ENCODE measurements at regions not wholly inside any gene's neighbourhood (a gene's known extent, or its start where the extent isn't known, plus 50 kb on each side); places are given as distances from the start of the nearest gene placed in this dataset.
"Not testable (repeated sequence)": the region's sequence is repeated elsewhere in the genome, so short reads cannot be mapped to it uniquely, and the experiment has no call there.

DNA sequence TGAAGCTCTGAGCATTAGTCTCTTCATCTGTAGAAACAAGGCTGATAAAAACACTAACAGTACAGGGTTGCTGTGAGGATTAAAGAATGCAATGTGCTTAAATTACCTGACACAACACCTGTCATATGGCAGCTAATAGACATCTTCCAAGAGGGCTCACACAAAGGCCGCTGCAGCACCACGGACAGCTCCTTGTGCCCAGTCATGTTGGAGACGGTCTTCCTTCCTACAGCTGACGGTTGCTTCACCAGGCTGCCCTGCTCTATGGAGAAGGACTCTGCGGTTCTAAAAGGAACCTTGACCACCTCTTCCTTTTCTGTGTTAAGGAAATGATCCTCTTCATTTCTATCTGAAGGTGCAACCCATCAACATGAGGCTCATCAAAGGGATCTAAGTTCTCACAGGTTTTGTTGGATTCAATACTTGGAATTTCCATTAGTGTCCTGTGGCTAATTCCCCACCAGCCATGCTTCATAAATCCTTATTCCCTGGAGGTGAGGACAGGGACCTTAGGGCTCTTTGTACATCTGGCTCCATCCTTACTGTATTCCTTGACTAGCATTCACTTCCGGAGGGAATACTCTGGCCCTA lies 138.9 kb upstream of the CES5A start:
- DNase-seq (ENCODE audit: low read depth), result no peak

GRCh38 chr16:56012482-56012811 lies 137.3 kb upstream of the CES5A start:
- no peak for DNase-seq (ENCODE audit: low read depth)

- no peak for DNase-seq (ENCODE audit: low read depth)
These were observed 136.8 kb upstream of the CES5A start for GRCh38 chr16:56011808-56012481.

DNA sequence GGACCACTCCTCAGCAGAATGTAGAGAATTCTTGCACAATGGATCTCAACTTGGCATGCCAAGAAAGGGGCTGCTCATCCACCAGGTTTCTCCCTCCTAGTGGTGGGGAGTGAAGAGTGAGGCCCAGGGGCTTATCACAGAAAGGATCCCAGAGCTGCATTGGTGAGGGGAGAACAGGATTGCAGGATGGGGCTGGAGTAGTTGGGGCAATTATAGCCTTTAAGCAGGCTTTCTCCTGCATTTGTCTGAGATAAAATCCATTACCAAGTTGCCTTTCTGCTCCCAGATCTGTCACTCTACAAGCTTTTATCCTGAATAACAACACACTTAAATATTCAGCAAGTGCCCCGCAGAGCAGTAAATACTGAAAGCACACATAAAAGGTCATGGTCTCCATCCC lies 130.8 kb upstream of the CES5A start:
- DNase-seq (ENCODE audit: low read depth), result no peak

- DNase-seq (ENCODE audit: low read depth), result no peak
These were observed 124.5 kb upstream of the CES5A start for GRCh38 chr16:55999683-56000082.

DNA sequence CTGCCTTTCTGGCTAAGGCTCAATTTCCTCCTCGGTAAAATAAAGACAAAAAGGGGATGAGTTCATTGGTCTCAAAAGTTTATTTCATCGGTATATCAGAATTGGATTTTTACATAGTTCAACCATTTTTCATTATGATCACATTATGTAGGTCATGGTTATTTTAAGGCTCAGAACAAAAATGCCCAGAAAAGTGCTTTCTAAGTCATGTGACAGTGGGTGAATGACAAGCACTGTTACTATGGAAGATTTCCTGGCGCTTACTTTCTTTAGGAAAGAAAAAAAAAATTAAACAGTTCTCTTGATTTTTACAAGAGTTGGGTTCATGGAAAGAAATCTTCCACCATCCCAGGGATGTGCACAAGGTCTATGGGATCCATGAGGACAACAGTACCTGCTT lies 117.9 kb upstream of the CES5A start:
- DNase-seq (ENCODE audit: low read depth), result no peak

- DNase-seq (ENCODE audit: low read depth), result no peak
These were observed 117.4 kb upstream of the CES5A start for GRCh38 chr16:55992551-55992950.

- DNase-seq (ENCODE audit: low read depth), result no peak
These were observed 116.7 kb upstream of the CES5A start for GRCh38 chr16:55991843-55992242.

DNA sequence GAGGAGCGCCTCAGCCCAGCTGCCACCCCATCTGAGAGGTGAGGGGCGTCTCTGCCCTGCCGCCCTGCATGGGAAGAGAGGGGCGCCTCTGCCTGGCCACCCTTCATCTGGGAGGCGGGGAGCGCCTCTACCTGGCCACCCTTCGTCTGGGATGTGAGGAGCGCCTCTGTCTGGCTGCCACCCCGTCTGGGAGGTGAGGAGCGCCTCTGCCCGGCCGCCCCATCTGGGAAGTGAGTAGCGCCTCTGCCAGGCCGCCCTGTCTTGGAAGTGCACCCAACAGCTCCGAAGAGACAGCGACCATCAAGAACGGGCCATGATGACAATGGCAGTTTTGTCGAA lies 114.4 kb upstream of the CES5A start:
- no peak for DNase-seq (ENCODE audit: low read depth)

- DNase-seq (ENCODE audit: low read depth), result not testable (repeated sequence)
These were observed 113.8 kb upstream of the CES5A start for GRCh38 chr16:55988850-55989568.

DNA sequence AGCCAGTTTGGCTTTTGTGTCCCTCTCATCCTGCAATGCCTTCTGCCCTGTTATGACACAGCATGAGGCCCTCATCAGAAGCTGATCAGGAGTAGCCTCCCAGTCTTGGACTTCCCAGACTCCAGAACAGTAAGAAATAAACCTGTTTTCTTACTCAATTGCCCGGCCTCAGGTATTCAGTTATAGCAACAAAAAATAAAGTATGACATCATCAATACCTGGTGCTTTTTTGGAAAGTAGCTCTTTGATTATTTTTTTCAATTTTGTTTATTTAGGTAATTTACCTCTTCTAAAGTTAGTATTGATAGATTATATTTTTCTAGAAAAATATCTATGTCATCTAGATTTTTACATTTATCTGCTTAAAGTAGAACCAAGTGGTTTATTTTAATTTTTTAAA lies 112.8 kb upstream of the CES5A start:
- DNase-seq (ENCODE audit: low read depth), result no peak

DNA sequence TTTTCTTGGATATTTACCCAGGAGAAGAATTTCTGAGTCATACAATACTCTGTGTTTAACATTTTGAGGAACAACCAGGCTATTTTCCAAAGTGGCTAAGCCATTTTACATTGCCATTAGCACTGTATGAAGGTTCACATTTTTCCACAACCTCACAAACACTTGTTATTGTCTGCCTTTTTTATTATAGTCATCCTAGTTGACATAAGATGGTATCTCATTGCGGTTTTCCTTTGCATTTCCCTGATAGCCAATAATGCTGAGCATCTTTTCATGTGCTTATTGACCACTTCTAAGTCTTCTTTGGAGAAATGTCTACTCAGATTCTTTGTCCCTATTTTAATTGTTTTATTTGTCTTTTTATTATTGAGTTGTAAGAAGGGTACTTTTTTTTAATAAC lies 107.4 kb upstream of the CES5A start:
- no peak for DNase-seq (ENCODE audit: low read depth)

GRCh38 chr16:55981557-55981956 lies 106.4 kb upstream of the CES5A start:
- DNase-seq (ENCODE audit: low read depth), result no peak

GRCh38 chr16:55976815-55977214 lies 101.6 kb upstream of the CES5A start:
- no peak for DNase-seq (ENCODE audit: low read depth)

GRCh38 chr16:55971447-55971846 lies 96.3 kb upstream of the CES5A start:
- no peak for DNase-seq (ENCODE audit: low read depth)

- no peak for DNase-seq (ENCODE audit: low read depth)
These were observed 93.0 kb upstream of the CES5A start for GRCh38 chr16:55968221-55968620.

DNA sequence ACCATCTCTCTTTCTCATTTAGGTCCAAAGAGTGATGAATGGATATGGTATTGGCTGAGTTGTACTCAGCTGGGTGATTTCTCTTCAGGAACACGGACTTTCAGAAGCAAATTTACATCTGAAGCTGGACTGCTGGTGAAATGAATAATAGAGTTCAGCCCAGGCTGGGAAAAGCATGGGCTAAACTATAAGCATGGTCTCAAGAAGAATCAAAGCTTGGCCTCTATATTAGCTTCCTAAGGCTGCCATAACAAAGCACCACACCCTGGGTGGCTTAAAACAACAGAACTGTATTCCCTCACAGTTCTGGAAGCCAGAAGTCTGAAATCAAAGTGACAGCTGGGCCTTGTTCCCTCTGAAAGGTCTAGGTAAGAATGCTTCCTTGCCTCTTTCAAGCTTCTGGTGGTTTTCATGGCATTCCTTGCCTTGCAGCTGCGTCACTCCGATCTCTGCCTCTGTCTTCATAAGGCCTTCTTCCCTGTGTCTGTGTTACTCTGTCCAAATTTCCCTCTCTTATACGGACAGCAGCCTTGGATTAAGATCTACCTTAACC lies 89.8 kb upstream of the CES5A start:
- DNase-seq (ENCODE audit: low read depth), result no peak

DNA sequence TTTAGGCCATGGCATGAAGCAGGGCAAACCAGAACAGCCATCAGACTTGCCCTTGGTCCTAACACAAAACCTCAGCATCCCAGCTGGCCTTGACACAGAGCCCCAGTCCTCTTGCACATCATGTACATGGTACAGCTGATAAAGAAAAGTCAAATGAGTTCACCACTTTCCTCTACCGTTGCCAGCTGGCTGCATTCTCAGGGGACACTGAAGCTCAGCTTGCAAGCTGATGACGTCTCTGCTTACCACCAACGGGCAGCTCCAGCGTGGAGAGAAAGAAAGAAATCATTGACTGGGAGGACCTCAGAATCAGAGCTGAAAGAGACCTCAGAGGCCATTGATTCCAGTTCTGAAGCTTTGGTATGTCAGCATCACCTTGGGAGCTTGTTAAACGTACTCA lies 80.7 kb upstream of the CES5A start:
- no peak for DNase-seq (ENCODE audit: low read depth)

DNA sequence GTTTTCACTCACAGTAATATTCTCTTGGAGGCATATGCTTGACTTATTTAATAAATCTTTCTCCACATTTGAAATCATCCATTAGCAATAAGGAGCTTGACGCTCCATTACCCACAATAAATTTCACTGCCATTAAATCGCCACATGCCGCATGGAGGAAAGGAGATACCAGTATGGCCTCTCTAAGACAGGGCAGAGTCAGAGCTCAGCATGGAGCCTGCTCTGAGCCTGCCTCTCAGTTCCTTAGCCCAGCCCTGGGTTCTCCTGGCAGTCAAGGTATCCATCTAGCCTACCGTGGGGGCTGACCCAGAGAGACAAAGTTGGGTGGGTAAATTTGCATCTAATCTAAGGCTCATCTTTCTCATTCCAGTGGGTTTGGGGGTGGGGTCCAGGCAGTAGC lies 80.3 kb upstream of the CES5A start:
- DNase-seq (ENCODE audit: low read depth), result no peak

DNA sequence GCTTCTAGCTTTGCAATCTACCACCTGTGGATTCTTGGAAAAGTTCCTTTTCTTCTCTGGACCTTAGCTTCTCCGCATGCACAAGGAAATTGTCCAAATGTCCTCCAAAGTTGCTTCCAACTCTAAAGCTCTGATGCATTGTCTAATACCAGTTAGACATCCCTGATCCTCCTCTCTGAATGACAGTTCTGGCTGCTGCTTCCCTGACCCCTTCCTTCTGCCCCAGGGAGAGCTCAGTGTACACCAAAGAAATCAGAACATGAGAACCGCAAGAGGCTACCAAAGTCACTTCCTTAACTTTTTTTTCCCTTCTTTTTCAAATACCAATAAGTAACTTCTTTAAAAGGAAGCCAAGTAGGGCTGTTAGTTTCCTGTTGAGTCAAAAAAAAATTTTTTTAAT lies 79.7 kb upstream of the CES5A start:
- no peak for DNase-seq (ENCODE audit: low read depth)

DNA sequence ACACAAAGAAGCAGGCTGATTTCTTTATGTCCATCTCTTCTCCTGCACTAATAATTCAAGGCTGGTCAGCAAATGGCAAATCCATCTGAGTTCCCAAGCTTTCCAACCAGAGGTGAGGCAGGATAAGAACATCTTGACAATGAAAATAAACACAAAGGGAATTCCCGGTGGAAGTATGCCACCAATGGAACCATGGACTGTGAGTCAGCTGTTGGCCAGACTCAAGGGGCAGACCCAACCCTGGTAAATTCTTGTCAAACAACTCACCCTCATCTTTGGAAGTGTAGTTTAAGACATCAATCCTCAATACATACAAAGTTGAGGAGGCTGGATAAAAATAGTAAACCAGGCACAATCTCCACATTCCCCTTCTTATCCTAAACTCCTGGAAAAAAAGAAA lies 74.3 kb upstream of the CES5A start:
- DNase-seq (ENCODE audit: low read depth), result no peak

- DNase-seq (ENCODE audit: low read depth), result no peak
These were observed 73.1 kb upstream of the CES5A start for GRCh38 chr16:55948230-55948629.

DNA sequence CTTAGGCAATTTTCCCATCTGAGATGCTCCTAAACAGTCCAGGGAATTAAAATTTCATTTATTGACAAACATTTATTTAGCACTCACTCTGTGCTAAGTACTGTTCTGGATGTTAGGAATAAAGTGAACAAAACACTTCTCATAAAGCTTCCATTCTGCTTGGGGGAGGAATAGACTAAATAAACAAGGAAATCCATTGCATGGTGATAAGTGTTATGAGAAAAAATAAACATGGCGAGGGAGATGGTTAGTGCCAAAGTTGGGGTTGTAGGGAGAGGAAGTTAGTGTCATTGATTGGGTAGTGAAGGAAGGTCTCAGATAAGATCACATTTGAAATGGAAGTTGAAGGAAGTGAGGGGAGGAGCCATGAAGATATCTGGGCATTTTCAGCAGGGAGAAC lies 72.2 kb upstream of the CES5A start:
- DNase-seq (ENCODE audit: low read depth), result no peak

DNA sequence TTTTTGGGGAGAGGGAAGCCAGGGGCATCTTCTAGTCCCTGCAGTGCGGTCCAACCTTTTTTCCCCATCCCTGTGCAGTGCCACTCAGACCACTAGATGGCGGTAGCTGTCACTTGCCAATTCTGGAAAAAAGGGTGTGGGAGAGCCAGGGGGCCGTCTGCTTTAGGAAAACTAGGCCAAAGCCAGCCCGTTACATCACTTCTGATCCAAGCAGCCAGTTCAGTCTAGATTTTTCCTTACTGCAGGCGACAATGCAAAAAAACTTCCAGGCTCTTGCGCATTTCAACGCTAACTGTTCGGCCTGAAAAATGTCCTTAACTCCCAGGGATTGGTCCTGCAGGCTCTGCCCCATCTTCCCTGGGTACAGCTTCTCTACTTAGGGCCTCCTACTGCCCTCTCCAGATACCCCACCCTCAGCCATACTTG lies 69.2 kb upstream of the CES5A start:
- DNase-seq (ENCODE audit: low read depth), result peak; percentile 65

Measured in fibroblast of gingiva (primary cell).